Osteocyte (in vitro differentiated cells): ENCODE measurements at regions not wholly inside any gene's neighbourhood (a gene's known extent, or its start where the extent isn't known, plus 50 kb on each side); places are given as distances from the start of the nearest gene placed in this dataset.

ENCODE experiments used
- DNase-seq: peaks from one replicate; pipeline ENCODE4 v3.0.0; 2021; ENCODE audit warnings: mixed read lengths; ENCODE audit not compliant: unreplicated experiment; ENCODE audit errors: extremely low spot score
- H3K27ac Mint-ChIP-seq: one replicate; pipeline ENCODE4 v1.8.0; 2021; ENCODE audit warnings: mild to moderate bottlenecking, mixed read lengths; ENCODE audit not compliant: unreplicated experiment
- H3K27me3 Mint-ChIP-seq: one replicate; pipeline ENCODE4 v1.8.0; 2021; ENCODE audit warnings: mixed read lengths; ENCODE audit not compliant: unreplicated experiment
- H3K36me3 Mint-ChIP-seq: one replicate; pipeline ENCODE4 v1.8.0; 2021; ENCODE audit warnings: mixed read lengths; ENCODE audit not compliant: unreplicated experiment
- H3K4me1 Mint-ChIP-seq: one replicate; pipeline ENCODE4 v1.8.0; 2021; ENCODE audit warnings: mixed read lengths; ENCODE audit not compliant: unreplicated experiment
- H3K4me3 Mint-ChIP-seq: one replicate; pipeline ENCODE4 v1.8.0; 2021; ENCODE audit warnings: mild to moderate bottlenecking, moderate library complexity, mixed read lengths; ENCODE audit not compliant: unreplicated experiment
- H3K9me3 Mint-ChIP-seq: one replicate; pipeline ENCODE4 v1.8.0; 2021; ENCODE audit warnings: mixed read lengths; ENCODE audit not compliant: unreplicated experiment
- TF ChIP-seq, protein P1 (sequence below): fragments of 200-600 bp; sonication (generic); IDR thresholded peaks from 2 replicates; pipeline ENCODE4 v1.5.0; 2021; ENCODE audit warnings: antibody characterized with exemption, mild to moderate bottlenecking, moderate library complexity

GRCh38 chr10:8583096-8583495 is 528.6 kb downstream of the GATA3 start:
- H3K27me3 Mint-ChIP-seq, result no peaks in the 10 kb centered on the region
- H3K27ac Mint-ChIP-seq, result no peak overlapping the region
- TF ChIP-seq, protein P1, sequence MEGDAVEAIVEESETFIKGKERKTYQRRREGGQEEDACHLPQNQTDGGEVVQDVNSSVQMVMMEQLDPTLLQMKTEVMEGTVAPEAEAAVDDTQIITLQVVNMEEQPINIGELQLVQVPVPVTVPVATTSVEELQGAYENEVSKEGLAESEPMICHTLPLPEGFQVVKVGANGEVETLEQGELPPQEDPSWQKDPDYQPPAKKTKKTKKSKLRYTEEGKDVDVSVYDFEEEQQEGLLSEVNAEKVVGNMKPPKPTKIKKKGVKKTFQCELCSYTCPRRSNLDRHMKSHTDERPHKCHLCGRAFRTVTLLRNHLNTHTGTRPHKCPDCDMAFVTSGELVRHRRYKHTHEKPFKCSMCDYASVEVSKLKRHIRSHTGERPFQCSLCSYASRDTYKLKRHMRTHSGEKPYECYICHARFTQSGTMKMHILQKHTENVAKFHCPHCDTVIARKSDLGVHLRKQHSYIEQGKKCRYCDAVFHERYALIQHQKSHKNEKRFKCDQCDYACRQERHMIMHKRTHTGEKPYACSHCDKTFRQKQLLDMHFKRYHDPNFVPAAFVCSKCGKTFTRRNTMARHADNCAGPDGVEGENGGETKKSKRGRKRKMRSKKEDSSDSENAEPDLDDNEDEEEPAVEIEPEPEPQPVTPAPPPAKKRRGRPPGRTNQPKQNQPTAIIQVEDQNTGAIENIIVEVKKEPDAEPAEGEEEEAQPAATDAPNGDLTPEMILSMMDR, result no peak
- no peak overlapping the region for H3K4me3 Mint-ChIP-seq
- DNase-seq, result no peak
- peaks cover 28% of the 10 kb centered on the region for H3K9me3 Mint-ChIP-seq
- H3K36me3 Mint-ChIP-seq, result no peaks in the 10 kb centered on the region
- no peaks in the 10 kb centered on the region for H3K4me1 Mint-ChIP-seq

DNA sequence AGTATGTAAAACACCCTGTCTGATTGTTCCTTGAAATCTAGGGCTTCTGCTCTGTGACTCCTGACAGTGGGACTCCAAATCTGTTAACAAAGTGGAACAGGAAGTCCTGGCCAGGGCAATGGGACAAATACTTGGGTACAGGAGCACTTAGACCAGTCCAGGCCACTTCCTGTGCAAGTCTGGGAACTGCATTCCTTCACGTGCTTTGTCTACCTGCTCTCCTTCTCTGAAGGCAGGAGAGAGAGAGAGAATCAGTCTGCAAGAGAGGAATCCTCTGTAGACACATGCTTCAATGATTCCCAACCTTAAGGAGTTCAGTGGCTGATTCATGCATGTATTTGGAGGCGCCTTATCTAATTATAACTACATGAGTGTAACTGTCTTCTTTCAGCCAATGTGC is 530.2 kb downstream of the GATA3 start:
- no peaks in the 10 kb centered on the region for H3K4me1 Mint-ChIP-seq
- no peaks in the 10 kb centered on the region for H3K27me3 Mint-ChIP-seq
- H3K27ac Mint-ChIP-seq, result no peak overlapping the region
- peaks cover 33% of the 10 kb centered on the region for H3K9me3 Mint-ChIP-seq
- no peaks in the 10 kb centered on the region for H3K36me3 Mint-ChIP-seq
- no peak for DNase-seq
- TF ChIP-seq, protein P1, result no peak
- H3K4me3 Mint-ChIP-seq, result no peak overlapping the region

DNA sequence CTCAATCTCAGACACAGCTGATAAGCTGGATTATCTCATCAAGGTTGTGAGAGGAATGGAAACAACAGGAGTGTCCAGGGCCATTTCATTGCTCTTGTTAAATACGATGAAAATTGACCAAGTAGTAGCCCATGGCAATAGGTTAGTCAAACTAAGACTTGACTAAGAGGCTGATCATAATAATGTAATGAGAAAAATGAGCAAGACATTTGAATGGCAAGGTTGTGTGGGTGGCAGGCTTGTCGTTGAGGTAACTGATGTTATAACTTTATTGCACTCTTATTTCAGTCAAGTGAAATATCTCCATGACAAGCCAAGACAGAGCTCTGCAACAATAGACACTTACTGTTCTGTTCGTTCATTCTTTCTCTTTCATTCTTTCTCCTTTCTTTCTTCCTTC is 532.0 kb downstream of the GATA3 start:
- Mint-ChIP-seq H3K9me3 (peaks cover 30% of the 10 kb centered on the region), H3K4me3 (no peak overlapping the region), H3K4me1 (no peaks in the 10 kb centered on the region), H3K27me3 (no peaks in the 10 kb centered on the region), H3K36me3 (no peaks in the 10 kb centered on the region), H3K27ac (no peak overlapping the region)
- DNase-seq, result no peak
- TF ChIP-seq, protein P1, result no peak

- Mint-ChIP-seq H3K27ac (no peak overlapping the region), H3K9me3 (peaks cover 26% of the 10 kb centered on the region), H3K4me3 (no peak overlapping the region), H3K27me3 (no peaks in the 10 kb centered on the region), H3K4me1 (no peaks in the 10 kb centered on the region), H3K36me3 (no peaks in the 10 kb centered on the region)
- no peak for DNase-seq
- TF ChIP-seq, protein P1, result no peak
These were observed 533.6 kb downstream of the GATA3 start for GRCh38 chr10:8588135-8588534.

GRCh38 chr10:8590518-8590917 is 536.0 kb downstream of the GATA3 start:
- Mint-ChIP-seq H3K4me3 (no peak overlapping the region), H3K27ac (no peak overlapping the region), H3K36me3 (no peaks in the 10 kb centered on the region), H3K9me3 (peaks cover 31% of the 10 kb centered on the region), H3K4me1 (no peaks in the 10 kb centered on the region), H3K27me3 (no peaks in the 10 kb centered on the region)
- TF ChIP-seq, protein P1, result no peak
- DNase-seq, result no peak
